HEK293 (cell line): ENCODE measurements at regions not wholly inside any gene's neighbourhood (a gene's known extent, or its start where the extent isn't known, plus 50 kb on each side); places are given as distances from the start of the nearest gene placed in this dataset.

Source experiments
- CTCF ChIP-seq: fragments of 450-650 bp; formaldehyde crosslinking; IDR thresholded peaks from 2 replicates; pipeline ENCODE4 v1.5.1; 2016; ENCODE audit warnings: missing biosample characterization, missing genetic modification characterization
- SP3 ChIP-seq: fragments of 450-650 bp; formaldehyde crosslinking; IDR thresholded peaks from 2 replicates; pipeline ENCODE4 v1.5.1; 2016; ENCODE audit warnings: missing biosample characterization, missing genetic modification characterization
- TCF7L2 ChIP-seq: IDR thresholded peaks from 2 replicates; pipeline ENCODE4 v1.6.1; 2011; ENCODE audit warnings: low read depth, mild to moderate bottlenecking, inconsistent platforms, low read length, moderate library complexity, borderline replicate concordance
- ZBTB7A ChIP-seq: fragments of 450-650 bp; formaldehyde crosslinking; IDR thresholded peaks from 2 replicates; pipeline ENCODE4 v1.5.1; 2016; ENCODE audit warnings: low read depth, missing biosample characterization, missing genetic modification characterization
- ZNF555 ChIP-seq: fragments of 450-650 bp; formaldehyde crosslinking; conservative IDR thresholded peaks from 2 replicates; pipeline ENCODE4 v1.5.1; 2017; ENCODE audit warnings: missing biosample characterization, mild to moderate bottlenecking, missing genetic modification characterization, inconsistent platforms
- ZNF701 ChIP-seq: fragments of 450-650 bp; formaldehyde crosslinking; IDR thresholded peaks from 2 replicates; pipeline ENCODE4 v1.5.1; 2016; ENCODE audit warnings: missing biosample characterization, missing genetic modification characterization

- TF ChIP-seq ZNF555 (tag by site-specific recombination): no peak
- no peak for TF ChIP-seq SP3 (tag by site-specific recombination)
- no peak for TF ChIP-seq CTCF (tag by site-specific recombination)
- no peak for TF ChIP-seq ZBTB7A
- no peak for TF ChIP-seq ZNF701 (tag by site-specific recombination)
- TF ChIP-seq TCF7L2: no peak
Measured at GRCh38 chr11:69890476-69890875, 71.3 kb upstream of the FGF3 start.
